ENCODE measurements at regions not wholly inside any gene's neighbourhood (a gene's known extent, or its start where the extent isn't known, plus 50 kb on each side); places are given as distances from the start of the nearest gene placed in this dataset.
A peak's percentile ranks its signal among the peaks of the same experiment; 100 is the strongest.

DNA sequence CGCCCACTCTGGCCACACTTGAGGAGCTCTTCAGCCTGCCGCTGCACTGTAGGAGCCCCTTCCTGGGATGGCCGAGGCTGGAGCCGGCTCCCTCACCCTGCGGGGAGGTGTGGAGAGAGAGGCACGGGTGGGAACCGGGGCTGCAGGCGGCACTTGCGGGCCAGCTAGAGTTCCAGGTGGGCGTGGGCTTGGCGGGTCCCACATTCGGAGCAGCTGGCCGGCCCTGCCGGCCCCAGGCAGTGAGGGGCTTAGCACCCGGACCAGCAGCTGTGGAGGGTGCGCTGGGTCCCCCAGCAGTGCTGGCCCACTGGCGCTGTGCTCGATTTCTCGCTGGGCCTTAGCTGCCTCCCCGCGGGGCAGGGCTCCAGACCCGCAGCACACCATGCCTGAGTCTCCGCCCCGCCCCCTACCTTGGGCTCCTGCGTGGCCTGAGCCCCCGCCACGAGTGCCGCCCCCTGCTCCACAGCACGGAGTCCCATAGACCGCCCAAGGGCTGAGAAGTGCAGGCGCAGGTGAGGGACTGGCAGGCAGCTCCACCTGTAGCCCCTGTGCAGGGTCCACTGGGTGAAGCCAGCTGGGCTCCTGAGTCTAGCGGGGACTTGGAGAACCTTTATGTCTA lies 71.9 kb downstream of the IL12A start:
- H3K4me3 ChIP-seq (ENCODE audit: low read length in 2 of 2) = no peak overlapping the region
- peaks cover 0 to 20% of the 10 kb centered on the region in 2 donors for H3K9me3 ChIP-seq (ENCODE audit: control insufficient read depth in 2 of 2, insufficient read depth in 1 of 2, low read length in 1 of 2)
- DNase-seq (ENCODE audit: low read depth in 6 of 9, low spot score in 9 of 9) = no peak
- WGBS = 96% methylated on average over 32 of the region's 32 CpGs
- peaks cover 0 to 5% of the 10 kb centered on the region in 2 donors for H3K4me1 ChIP-seq (ENCODE audit: control insufficient read depth in 2 of 2, insufficient read depth in 2 of 2, low read length in 2 of 2)
- no peaks in the 10 kb centered on the region for H3K27me3 ChIP-seq (ENCODE audit: control insufficient read depth in 2 of 2, insufficient read depth in 1 of 2, low read length in 1 of 2)
- no peak overlapping the region for H3K27ac ChIP-seq (ENCODE audit: low read depth in 1 of 2, low read length in 1 of 2)
- no peaks in the 10 kb centered on the region for H3K36me3 ChIP-seq (ENCODE audit: control insufficient read depth in 2 of 2, insufficient read depth in 2 of 2, low read length in 1 of 2)

DNA sequence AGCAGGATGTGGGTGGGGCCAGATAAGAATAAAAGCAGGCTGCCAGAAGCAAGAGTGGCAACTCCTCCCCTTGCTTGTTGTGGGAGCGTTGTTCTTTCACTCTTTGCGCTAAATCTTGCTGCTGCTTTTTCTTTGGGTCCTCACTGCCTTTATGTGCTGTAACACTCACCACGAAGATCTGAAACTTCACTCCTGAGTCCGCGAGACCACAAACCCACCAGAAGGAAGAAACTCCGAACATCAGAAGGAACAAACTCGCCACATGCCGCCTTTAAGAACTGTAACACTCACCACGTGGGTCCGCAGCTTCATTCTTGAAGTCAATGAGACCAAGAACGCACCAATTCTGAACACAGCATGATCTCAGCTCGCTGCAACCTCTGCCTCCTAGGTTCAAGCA lies 72.9 kb downstream of the IL12A start:
- peaks cover 0 to 20% of the 10 kb centered on the region in 2 donors for H3K9me3 ChIP-seq (ENCODE audit: control insufficient read depth in 2 of 2, insufficient read depth in 1 of 2, low read length in 1 of 2)
- no peak overlapping the region for H3K27ac ChIP-seq (ENCODE audit: low read depth in 1 of 2, low read length in 1 of 2)
- H3K4me1 ChIP-seq (ENCODE audit: control insufficient read depth in 2 of 2, insufficient read depth in 2 of 2, low read length in 2 of 2) = peaks cover 0 to 5% of the 10 kb centered on the region in 2 donors
- DNase-seq (ENCODE audit: low read depth in 6 of 9, low spot score in 9 of 9) = peak in 2 of 9 donors; percentile 17 to 41
- WGBS = 21% methylated on average over 12 of the region's 12 CpGs
- no peaks in the 10 kb centered on the region for H3K36me3 ChIP-seq (ENCODE audit: control insufficient read depth in 2 of 2, insufficient read depth in 2 of 2, low read length in 1 of 2)
- H3K4me3 ChIP-seq (ENCODE audit: low read length in 2 of 2) = no peak overlapping the region
- no peaks in the 10 kb centered on the region for H3K27me3 ChIP-seq (ENCODE audit: control insufficient read depth in 2 of 2, insufficient read depth in 1 of 2, low read length in 1 of 2)

DNA sequence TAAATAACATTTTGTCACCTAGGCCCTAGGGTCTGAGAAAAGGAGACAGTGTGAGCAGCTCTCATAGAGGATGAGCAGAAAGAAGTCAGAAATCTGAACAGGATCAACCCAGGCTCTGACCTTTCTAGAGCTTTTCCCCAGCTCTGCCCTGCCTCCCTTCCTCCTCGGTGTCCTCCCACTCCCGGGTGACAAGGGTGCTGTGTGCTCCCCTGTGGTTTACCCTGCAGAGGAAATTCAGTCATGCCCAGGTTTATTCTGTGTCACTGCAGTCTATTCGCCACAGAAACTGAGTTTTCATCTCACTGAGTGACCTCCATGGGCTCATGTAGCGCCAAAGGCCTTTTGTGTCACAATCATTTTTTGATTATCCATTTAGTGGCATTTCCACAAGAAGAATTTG lies 76.6 kb downstream of the IL12A start:
- Histone ChIP-seq H3K27ac (ENCODE audit: low read depth in 1 of 2, low read length in 1 of 2) (no peak overlapping the region), H3K9me3 (ENCODE audit: control insufficient read depth in 2 of 2, insufficient read depth in 1 of 2, low read length in 1 of 2) (peaks cover 0 to 14% of the 10 kb centered on the region in 2 donors), H3K4me3 (ENCODE audit: low read length in 2 of 2) (no peak overlapping the region), H3K36me3 (ENCODE audit: control insufficient read depth in 2 of 2, insufficient read depth in 2 of 2, low read length in 1 of 2) (no peaks in the 10 kb centered on the region), H3K27me3 (ENCODE audit: control insufficient read depth in 2 of 2, insufficient read depth in 1 of 2, low read length in 1 of 2) (no peaks in the 10 kb centered on the region), H3K4me1 (ENCODE audit: control insufficient read depth in 2 of 2, insufficient read depth in 2 of 2, low read length in 2 of 2) (peaks cover 0 to 5% of the 10 kb centered on the region in 2 donors)
- WGBS = 44% methylated on average over 4 of the region's 4 CpGs
- DNase-seq (ENCODE audit: low read depth in 6 of 9, low spot score in 9 of 9) = no peak

DNA sequence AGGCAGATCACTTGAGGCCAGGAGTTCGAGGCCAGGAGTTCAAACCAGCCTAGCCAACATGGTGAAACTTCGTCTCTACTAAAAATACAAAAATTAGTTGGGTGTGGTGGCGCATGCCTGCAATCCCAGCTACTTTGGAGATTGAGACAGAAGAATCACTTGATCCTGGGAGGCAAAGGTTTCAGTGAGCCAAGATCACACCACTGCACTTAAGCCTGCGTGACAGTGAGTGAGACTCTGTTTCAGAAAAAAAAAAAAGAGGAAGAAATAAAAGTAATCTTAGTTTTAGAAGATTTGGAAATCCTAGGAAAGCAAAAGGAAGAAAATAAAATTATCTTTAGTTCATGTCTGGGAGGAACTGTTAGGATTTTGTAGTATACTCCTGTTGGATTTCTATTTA lies 77.2 kb downstream of the IL12A start:
- H3K36me3 ChIP-seq (ENCODE audit: control insufficient read depth in 2 of 2, insufficient read depth in 2 of 2, low read length in 1 of 2) = no peaks in the 10 kb centered on the region
- no peaks in the 10 kb centered on the region for H3K27me3 ChIP-seq (ENCODE audit: control insufficient read depth in 2 of 2, insufficient read depth in 1 of 2, low read length in 1 of 2)
- DNase-seq (ENCODE audit: low read depth in 6 of 9, low spot score in 9 of 9) = no peak
- no peak overlapping the region for H3K27ac ChIP-seq (ENCODE audit: low read depth in 1 of 2, low read length in 1 of 2)
- peaks cover 0 to 5% of the 10 kb centered on the region in 2 donors for H3K4me1 ChIP-seq (ENCODE audit: control insufficient read depth in 2 of 2, insufficient read depth in 2 of 2, low read length in 2 of 2)
- over 99% methylated on average over 3 of the region's 4 CpGs for WGBS
- no peak overlapping the region for H3K4me3 ChIP-seq (ENCODE audit: low read length in 2 of 2)
- H3K9me3 ChIP-seq (ENCODE audit: control insufficient read depth in 2 of 2, insufficient read depth in 1 of 2, low read length in 1 of 2) = peaks cover 0 to 9% of the 10 kb centered on the region in 2 donors

DNA sequence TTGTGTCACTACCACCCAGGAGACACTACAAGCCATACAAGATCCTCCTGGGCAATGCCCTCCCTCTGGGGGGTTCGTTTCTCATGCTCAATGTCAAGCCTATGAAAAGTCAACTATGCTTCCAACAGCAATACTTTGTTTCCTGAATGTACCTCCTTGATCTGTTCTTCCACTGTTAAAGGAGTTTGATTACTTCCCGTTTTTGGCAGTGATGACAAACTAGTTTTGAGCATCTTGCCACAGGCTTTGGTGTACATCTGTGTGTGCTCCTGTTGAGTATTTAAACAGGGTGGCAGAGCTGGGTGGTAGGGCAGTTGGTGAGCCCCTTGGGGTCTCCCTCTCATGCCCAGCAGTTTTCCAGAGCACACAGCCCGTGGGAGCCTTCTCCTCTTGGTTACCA lies 81.4 kb downstream of the IL12A start:
- Histone ChIP-seq H3K27me3 (ENCODE audit: control insufficient read depth in 2 of 2, insufficient read depth in 1 of 2, low read length in 1 of 2) (no peaks in the 10 kb centered on the region), H3K27ac (ENCODE audit: low read depth in 1 of 2, low read length in 1 of 2) (no peak overlapping the region), H3K4me1 (ENCODE audit: control insufficient read depth in 2 of 2, insufficient read depth in 2 of 2, low read length in 2 of 2) (no peaks in the 10 kb centered on the region), H3K4me3 (ENCODE audit: low read length in 2 of 2) (no peak overlapping the region), H3K36me3 (ENCODE audit: control insufficient read depth in 2 of 2, insufficient read depth in 2 of 2, low read length in 1 of 2) (no peaks in the 10 kb centered on the region), H3K9me3 (ENCODE audit: control insufficient read depth in 2 of 2, insufficient read depth in 1 of 2, low read length in 1 of 2) (no peaks in the 10 kb centered on the region)
- no peak for DNase-seq (ENCODE audit: low read depth in 6 of 9, low spot score in 9 of 9)
- 27% methylated on average over 3 of the region's 3 CpGs for WGBS

DNA sequence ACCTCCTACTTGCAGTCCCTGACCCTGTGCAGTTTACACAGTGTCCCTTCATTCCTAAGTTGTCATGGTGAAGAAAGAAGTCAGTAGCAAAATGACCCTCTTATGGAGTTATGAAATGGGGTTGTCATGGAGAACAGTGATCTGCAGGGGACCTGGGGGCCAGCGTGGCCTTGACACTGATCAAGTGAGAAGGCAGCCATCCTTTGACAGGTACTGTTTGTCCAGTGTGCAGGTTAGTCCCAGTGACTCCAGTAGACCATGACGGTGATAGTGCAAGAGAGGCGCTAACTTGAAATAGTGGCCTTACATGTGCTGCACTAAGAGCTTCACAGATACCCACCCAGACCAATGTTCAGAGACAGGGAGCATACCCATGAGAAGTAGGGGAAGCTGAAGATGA lies 87.9 kb downstream of the IL12A start:
- no peak overlapping the region for H3K4me3 ChIP-seq (ENCODE audit: low read length in 2 of 2)
- 96% methylated on average over 3 of the region's 3 CpGs for WGBS
- H3K9me3 ChIP-seq (ENCODE audit: control insufficient read depth in 2 of 2, insufficient read depth in 1 of 2, low read length in 1 of 2) = no peaks in the 10 kb centered on the region
- H3K4me1 ChIP-seq (ENCODE audit: control insufficient read depth in 2 of 2, insufficient read depth in 2 of 2, low read length in 2 of 2) = no peaks in the 10 kb centered on the region
- H3K27ac ChIP-seq (ENCODE audit: low read depth in 1 of 2, low read length in 1 of 2) = no peak overlapping the region
- no peak for DNase-seq (ENCODE audit: low read depth in 6 of 9, low spot score in 9 of 9)
- no peaks in the 10 kb centered on the region for H3K36me3 ChIP-seq (ENCODE audit: control insufficient read depth in 2 of 2, insufficient read depth in 2 of 2, low read length in 1 of 2)
- no peaks in the 10 kb centered on the region for H3K27me3 ChIP-seq (ENCODE audit: control insufficient read depth in 2 of 2, insufficient read depth in 1 of 2, low read length in 1 of 2)

DNA sequence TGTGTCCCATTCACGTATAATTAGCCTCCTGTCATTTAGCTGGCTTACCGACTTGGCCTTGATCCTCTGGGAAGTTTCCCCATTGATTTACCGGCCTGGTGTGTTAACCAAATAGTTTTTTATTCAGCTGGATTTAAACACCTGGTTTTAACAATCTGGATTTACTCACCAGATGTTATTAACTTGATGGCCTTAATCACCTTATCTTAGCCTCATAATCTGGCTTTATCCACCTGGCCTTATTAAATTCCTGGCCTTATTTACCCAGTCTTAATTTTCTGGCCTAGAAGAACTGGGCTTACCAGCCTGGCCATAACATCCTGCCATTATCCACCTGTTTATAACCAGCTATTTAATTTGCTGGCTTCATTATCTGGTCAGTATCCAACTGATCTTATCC lies 89.9 kb downstream of the IL12A start:
- DNase-seq (ENCODE audit: low read depth in 6 of 9, low spot score in 9 of 9) = no peak
- Histone ChIP-seq H3K36me3 (ENCODE audit: control insufficient read depth in 2 of 2, insufficient read depth in 2 of 2, low read length in 1 of 2) (no peaks in the 10 kb centered on the region), H3K4me1 (ENCODE audit: control insufficient read depth in 2 of 2, insufficient read depth in 2 of 2, low read length in 2 of 2) (no peaks in the 10 kb centered on the region), H3K9me3 (ENCODE audit: control insufficient read depth in 2 of 2, insufficient read depth in 1 of 2, low read length in 1 of 2) (no peaks in the 10 kb centered on the region), H3K4me3 (ENCODE audit: low read length in 2 of 2) (no peak overlapping the region), H3K27ac (ENCODE audit: low read depth in 1 of 2, low read length in 1 of 2) (no peak overlapping the region), H3K27me3 (ENCODE audit: control insufficient read depth in 2 of 2, insufficient read depth in 1 of 2, low read length in 1 of 2) (no peaks in the 10 kb centered on the region)
- WGBS = 98% methylated on average over 3 of the region's 3 CpGs

DNA sequence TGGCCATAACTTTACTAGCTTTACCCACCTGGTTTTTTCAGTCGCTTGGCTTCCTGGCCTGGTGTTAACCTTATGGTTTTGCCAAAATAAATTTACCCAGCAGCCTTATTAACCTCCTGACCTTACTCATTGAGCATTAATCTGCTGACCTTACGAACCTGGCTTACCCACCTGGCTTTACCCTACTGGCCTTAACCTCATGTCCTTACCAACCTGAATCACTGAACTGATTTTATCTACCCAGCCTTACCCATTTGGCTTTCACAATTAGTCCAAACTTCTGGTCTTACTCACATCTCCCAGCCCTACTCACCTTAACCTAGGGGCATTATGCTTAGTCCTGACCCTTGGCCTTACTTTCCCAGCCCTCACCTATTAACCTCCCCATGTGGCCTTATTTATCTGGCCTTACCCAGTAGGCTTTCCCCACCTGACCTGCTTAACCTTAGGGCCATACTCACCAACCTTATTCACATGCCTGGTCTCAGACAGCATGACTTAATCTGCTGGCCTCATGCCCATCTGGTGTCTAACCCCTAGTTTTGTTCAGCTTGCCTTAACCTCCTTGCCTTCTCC lies 93.4 kb downstream of the IL12A start:
- no peaks in the 10 kb centered on the region for H3K9me3 ChIP-seq (ENCODE audit: control insufficient read depth in 2 of 2, insufficient read depth in 1 of 2, low read length in 1 of 2)
- H3K27ac ChIP-seq (ENCODE audit: low read depth in 1 of 2, low read length in 1 of 2) = no peak overlapping the region
- 97% methylated on average over 2 of the region's 2 CpGs for WGBS

DNA sequence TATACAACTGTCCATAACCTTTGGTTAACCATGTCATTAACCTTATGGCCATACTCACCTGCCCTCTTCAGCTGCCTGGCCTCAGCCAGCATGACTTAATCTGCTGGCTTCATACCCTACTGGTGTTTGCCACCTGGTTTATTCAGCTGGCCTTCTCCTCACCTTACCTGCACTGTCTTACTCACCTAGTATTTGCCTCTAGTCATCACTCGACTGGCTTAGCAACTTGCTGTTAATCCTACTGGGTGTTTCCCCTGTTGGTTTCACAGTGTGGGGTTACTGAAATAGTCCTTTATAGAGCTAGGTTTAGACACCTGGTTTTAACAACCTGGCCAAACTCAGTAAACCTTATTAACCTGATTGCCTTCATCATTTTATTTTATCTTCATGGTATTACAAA lies 96.4 kb downstream of the IL12A start:
- H3K27ac ChIP-seq (ENCODE audit: low read depth in 1 of 2, low read length in 1 of 2) = no peak overlapping the region
- H3K27me3 ChIP-seq (ENCODE audit: control insufficient read depth in 2 of 2, insufficient read depth in 1 of 2, low read length in 1 of 2) = no peaks in the 10 kb centered on the region

More for the DNA sequence above, 93.4 kb downstream of the IL12A start:
- Histone ChIP-seq H3K27me3 (ENCODE audit: control insufficient read depth in 2 of 2, insufficient read depth in 1 of 2, low read length in 1 of 2) (no peaks in the 10 kb centered on the region), H3K36me3 (ENCODE audit: control insufficient read depth in 2 of 2, insufficient read depth in 2 of 2, low read length in 1 of 2) (no peaks in the 10 kb centered on the region), H3K4me3 (ENCODE audit: low read length in 2 of 2) (no peak overlapping the region), H3K4me1 (ENCODE audit: control insufficient read depth in 2 of 2, insufficient read depth in 2 of 2, low read length in 2 of 2) (no peaks in the 10 kb centered on the region)
- DNase-seq (ENCODE audit: low read depth in 6 of 9, low spot score in 9 of 9) = no peak

More for the DNA sequence above, 96.4 kb downstream of the IL12A start:
- no peak for DNase-seq (ENCODE audit: low read depth in 6 of 9, low spot score in 9 of 9)
- Histone ChIP-seq H3K36me3 (ENCODE audit: control insufficient read depth in 2 of 2, insufficient read depth in 2 of 2, low read length in 1 of 2) (no peaks in the 10 kb centered on the region), H3K4me3 (ENCODE audit: low read length in 2 of 2) (no peak overlapping the region), H3K4me1 (ENCODE audit: control insufficient read depth in 2 of 2, insufficient read depth in 2 of 2, low read length in 2 of 2) (no peaks in the 10 kb centered on the region), H3K9me3 (ENCODE audit: control insufficient read depth in 2 of 2, insufficient read depth in 1 of 2, low read length in 1 of 2) (no peaks in the 10 kb centered on the region)
- WGBS = 96% methylated on average over 1 of the region's 1 CpG
